ENCODE measurements at regions not wholly inside any gene's neighbourhood (a gene's known extent, or its start where the extent isn't known, plus 50 kb on each side); places are given as distances from the start of the nearest gene placed in this dataset.
"Not testable (repeated sequence)": the region's sequence is repeated elsewhere in the genome, so short reads cannot be mapped to it uniquely, and the experiment has no call there.

DNA sequence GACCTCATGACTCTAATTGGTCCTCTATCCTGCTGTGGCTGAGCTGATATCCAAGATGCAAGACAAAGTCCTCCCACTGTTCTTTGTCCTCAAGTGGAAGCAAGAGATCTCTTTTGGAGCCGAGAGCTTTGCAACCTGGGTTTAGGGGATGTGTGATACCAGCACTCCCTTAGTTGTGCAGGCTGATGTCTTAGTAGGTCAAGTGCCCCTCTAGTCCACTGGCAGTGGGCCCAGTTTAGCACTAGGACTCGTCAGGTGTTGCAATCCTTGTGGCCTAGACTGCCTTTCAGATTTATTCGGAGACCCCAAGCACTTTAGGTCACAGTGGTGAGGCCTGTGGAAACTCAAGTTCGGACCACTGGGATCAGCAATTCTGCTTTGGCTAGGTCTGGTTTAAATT, 64.0 kb downstream of the GPRASP3 start:
- Histone ChIP-seq H3K9me3 (ENCODE audit: control insufficient read depth, insufficient read depth, low read length) (no peaks in the 10 kb centered on the region), H3K27ac (ENCODE audit: low read length) (no peak overlapping the region), H3K4me3 (ENCODE audit: low read length) (no peak overlapping the region), H3K36me3 (ENCODE audit: control insufficient read depth, insufficient read depth, low read length) (no peaks in the 10 kb centered on the region), H3K27me3 (ENCODE audit: control insufficient read depth, insufficient read depth, low read length) (no peaks in the 10 kb centered on the region), H3K4me1 (ENCODE audit: control insufficient read depth, insufficient read depth, low read length) (no peaks in the 10 kb centered on the region; the same call in 1 of the 2 replicates)
- no peak for DNase-seq (ENCODE audit: low read depth, low spot score)
- no CpG with 5 or more reads among the region's 4 CpGs for WGBS (ENCODE audit: insufficient coverage, insufficient read length)

DNA sequence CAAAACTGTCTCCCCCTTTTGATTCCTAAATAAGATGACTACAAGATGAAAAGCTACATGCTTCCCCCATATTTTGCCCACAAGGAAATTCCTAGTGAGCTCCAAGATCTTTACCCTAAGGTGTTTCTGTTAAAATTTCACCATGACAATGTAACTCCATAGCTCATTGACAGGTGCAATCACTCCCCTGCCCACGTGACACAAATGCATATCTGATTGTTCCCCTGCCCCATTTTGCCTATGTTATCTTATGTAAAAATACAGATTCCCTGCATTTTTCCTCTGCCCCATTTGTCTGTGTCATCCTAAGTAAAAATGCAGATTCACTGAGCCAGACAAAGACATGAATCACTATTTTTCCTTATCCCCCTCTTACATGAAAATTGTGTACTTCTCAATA, 66.7 kb downstream of the GPRASP3 start:
- H3K9me3 ChIP-seq (ENCODE audit: control insufficient read depth, insufficient read depth, low read length): no peaks in the 10 kb centered on the region; the same call in 1 of the 2 replicates
- H3K36me3 ChIP-seq (ENCODE audit: control insufficient read depth, insufficient read depth, low read length): no peaks in the 10 kb centered on the region
- WGBS (ENCODE audit: insufficient coverage, insufficient read length): no CpG with 5 or more reads among the region's 1 CpG
- DNase-seq (ENCODE audit: low read depth, low spot score): no peak
- H3K4me3 ChIP-seq (ENCODE audit: low read length): no peak overlapping the region
- H3K27ac ChIP-seq (ENCODE audit: low read length): no peak overlapping the region
- no peaks in the 10 kb centered on the region; the same call in 1 of the 2 replicates for H3K4me1 ChIP-seq (ENCODE audit: control insufficient read depth, insufficient read depth, low read length)
- H3K27me3 ChIP-seq (ENCODE audit: control insufficient read depth, insufficient read depth, low read length): no peaks in the 10 kb centered on the region

DNA sequence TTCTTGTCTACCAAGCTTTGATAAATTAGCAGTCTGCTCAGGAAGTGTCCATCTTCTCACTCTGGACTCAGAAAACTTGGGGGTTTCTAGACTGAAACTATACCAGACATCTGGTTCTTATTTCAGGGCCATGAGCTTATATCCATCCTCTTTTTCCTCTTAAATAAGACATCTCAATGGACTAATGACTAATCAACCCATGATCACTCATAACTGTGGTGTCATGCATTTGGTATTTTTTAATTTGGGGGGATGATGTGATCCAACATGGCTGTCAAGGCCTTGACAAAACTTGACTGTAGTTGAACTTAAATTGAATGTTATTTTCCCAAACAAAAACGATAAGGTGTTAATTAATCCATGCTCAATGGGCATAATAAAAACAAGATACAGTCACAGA, 87.8 kb downstream of the GPRASP3 start:
- Histone ChIP-seq H3K4me3 (ENCODE audit: low read length) (no peak overlapping the region), H3K9me3 (ENCODE audit: control insufficient read depth, insufficient read depth, low read length) (no peaks in the 10 kb centered on the region), H3K27ac (ENCODE audit: low read length) (no peak overlapping the region), H3K4me1 (ENCODE audit: control insufficient read depth, insufficient read depth, low read length) (no peaks in the 10 kb centered on the region), H3K27me3 (ENCODE audit: control insufficient read depth, insufficient read depth, low read length) (no peaks in the 10 kb centered on the region), H3K36me3 (ENCODE audit: control insufficient read depth, insufficient read depth, low read length) (no peaks in the 10 kb centered on the region)
- WGBS (ENCODE audit: insufficient coverage, insufficient read length): no CpG with 5 or more reads among the region's 1 CpG
- no peak for DNase-seq (ENCODE audit: low read depth, low spot score)

DNA sequence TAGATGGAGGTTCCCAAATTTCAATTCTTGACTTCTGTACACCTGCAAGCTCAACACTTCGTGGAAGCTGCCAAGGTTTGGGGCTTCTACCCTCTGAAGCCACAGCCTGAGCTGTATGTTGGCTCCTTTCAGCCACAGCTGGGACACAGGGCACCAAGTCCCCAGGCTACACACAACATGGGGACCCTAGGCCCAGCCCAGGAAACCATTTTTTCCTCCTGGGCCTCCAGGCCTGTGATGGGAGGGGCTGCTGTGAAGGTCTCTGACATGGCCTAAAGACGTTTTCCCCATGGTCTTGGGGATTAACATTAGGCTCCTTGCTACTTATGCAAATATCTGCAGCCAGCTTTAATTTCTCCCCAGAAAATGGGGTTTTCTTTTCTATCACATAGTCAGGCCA, 97.7 kb downstream of the GPRASP3 start:
- not testable (repeated sequence) for H3K9me3 ChIP-seq (ENCODE audit: control insufficient read depth, insufficient read depth, low read length); H3K36me3 ChIP-seq (ENCODE audit: control insufficient read depth, insufficient read depth, low read length); H3K4me1 ChIP-seq (ENCODE audit: control insufficient read depth, insufficient read depth, low read length); H3K4me3 ChIP-seq (ENCODE audit: low read length); DNase-seq (ENCODE audit: low read depth, low spot score); H3K27ac ChIP-seq (ENCODE audit: low read length); H3K27me3 ChIP-seq (ENCODE audit: control insufficient read depth, insufficient read depth, low read length)
- WGBS (ENCODE audit: insufficient coverage, insufficient read length): no CpG with 5 or more reads among the region's 2 CpGs

DNA sequence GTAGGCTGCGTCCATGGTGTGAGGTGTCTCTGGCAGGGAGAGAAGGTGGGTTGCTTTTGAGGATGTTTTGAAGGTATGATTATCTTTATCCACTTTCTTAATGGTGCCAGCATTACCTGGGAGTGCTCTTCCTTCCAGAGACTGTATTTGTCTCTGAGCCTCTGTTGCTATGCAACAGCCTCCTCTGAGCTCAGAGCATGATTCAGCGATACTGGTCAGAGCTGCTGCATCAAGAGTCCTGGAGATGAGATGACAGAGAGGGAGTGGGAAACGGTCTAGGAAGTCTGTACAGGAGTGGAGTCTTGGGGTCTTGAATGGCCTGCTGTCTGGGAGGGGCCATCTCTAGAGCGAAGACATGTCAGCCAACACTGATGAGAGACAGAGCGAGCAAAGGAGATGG, 104.4 kb upstream of the RAB40AL start:
- no peaks in the 10 kb centered on the region for H3K9me3 ChIP-seq (ENCODE audit: control insufficient read depth, insufficient read depth, low read length)
- WGBS (ENCODE audit: insufficient coverage, insufficient read length): no CpG with 5 or more reads among the region's 5 CpGs
- DNase-seq (ENCODE audit: low read depth, low spot score): no peak
- no peaks in the 10 kb centered on the region for H3K36me3 ChIP-seq (ENCODE audit: control insufficient read depth, insufficient read depth, low read length)
- no peaks in the 10 kb centered on the region for H3K27me3 ChIP-seq (ENCODE audit: control insufficient read depth, insufficient read depth, low read length)
- H3K4me3 ChIP-seq (ENCODE audit: low read length): no peak overlapping the region
- no peak overlapping the region for H3K27ac ChIP-seq (ENCODE audit: low read length)
- no peaks in the 10 kb centered on the region for H3K4me1 ChIP-seq (ENCODE audit: control insufficient read depth, insufficient read depth, low read length)

DNA sequence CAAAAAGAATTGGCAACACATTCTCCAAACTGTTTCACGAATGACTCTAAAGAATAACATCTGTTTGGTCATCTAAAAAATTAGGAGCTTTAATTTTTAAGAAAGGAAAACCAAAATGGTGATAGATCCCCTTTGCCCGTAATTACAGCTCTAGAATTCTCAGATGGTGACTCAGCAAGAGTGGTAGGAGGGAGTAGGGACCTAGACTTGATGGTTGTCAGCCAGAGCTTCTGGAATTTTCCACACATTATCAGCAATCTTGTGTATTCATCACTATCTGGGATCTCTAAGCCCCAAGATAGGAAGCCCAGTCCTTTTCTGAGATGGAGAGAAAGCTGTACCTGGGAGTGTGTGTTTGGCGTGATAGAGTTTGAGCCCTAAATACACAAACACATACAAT, 103.9 kb upstream of the RAB40AL start:
- DNase-seq (ENCODE audit: low read depth, low spot score): no peak
- WGBS (ENCODE audit: insufficient coverage, insufficient read length): no CpG with 5 or more reads among the region's 3 CpGs

DNA sequence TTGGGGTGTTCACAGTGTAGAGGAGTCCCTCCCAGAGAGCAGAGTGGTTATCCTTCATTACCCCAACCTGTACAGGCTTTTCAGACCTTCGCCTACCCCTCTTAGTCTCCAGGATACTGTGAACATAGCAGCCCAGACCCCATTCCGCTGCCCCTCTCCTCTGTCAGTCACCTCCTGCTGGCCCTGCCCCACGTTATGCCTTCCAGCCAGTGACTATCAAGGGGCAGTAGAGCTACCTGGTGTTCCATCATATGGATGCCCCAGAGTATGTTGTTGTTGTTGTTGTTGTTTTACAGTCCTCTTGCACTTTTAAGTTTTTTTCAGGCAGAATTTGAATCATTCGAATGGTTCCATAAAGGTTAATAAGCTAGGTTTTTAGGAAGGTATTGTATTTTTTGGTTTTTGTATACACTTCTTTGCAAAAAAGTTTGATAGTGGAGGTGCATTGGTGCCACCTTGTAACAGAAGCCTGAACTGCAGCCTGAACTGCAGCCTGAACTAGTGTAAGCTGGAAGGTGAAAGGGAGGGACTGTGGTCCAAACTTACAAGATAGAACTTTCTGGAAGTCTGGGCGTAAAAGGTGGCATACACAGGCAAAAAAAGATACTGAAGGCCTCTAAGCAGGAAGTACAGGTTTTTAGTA, 101.4 kb upstream of the RAB40AL start:
- no peaks in the 10 kb centered on the region for H3K27me3 ChIP-seq (ENCODE audit: control insufficient read depth, insufficient read depth, low read length)
- no CpG with 5 or more reads among the region's 5 CpGs for WGBS (ENCODE audit: insufficient coverage, insufficient read length)
- no peak overlapping the region for H3K27ac ChIP-seq (ENCODE audit: low read length)
- no peaks in the 10 kb centered on the region for H3K9me3 ChIP-seq (ENCODE audit: control insufficient read depth, insufficient read depth, low read length)
- DNase-seq (ENCODE audit: low read depth, low spot score): peak; percentile 5
- no peak overlapping the region for H3K4me3 ChIP-seq (ENCODE audit: low read length)
- no peaks in the 10 kb centered on the region for H3K4me1 ChIP-seq (ENCODE audit: control insufficient read depth, insufficient read depth, low read length)
- no peaks in the 10 kb centered on the region for H3K36me3 ChIP-seq (ENCODE audit: control insufficient read depth, insufficient read depth, low read length)

More for the DNA sequence above, 103.9 kb upstream of the RAB40AL start:
- no peaks in the 10 kb centered on the region for H3K36me3 ChIP-seq (ENCODE audit: control insufficient read depth, insufficient read depth, low read length)
- no peak overlapping the region for H3K4me3 ChIP-seq (ENCODE audit: low read length)
- H3K9me3 ChIP-seq (ENCODE audit: control insufficient read depth, insufficient read depth, low read length): no peaks in the 10 kb centered on the region
- no peak overlapping the region for H3K27ac ChIP-seq (ENCODE audit: low read length)
- H3K4me1 ChIP-seq (ENCODE audit: control insufficient read depth, insufficient read depth, low read length): no peaks in the 10 kb centered on the region
- H3K27me3 ChIP-seq (ENCODE audit: control insufficient read depth, insufficient read depth, low read length): no peaks in the 10 kb centered on the region

DNA sequence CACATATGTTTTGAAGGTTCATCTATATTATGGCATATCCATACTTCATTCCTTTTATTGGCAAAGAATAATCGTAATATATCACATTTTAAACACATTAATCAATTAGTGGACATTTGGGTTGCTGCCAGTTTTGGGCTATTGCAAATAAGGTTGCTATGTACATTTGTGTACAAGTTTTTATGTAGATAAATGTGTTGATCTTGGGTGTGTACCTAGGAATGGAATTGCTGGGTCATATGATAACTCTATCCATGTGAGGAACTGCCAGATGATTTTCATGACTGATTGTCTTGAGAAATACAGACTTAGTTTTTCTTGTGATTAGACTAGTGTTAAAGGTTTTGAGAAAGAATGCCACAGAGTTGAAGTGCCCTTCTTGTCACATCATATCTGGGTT, 99.2 kb upstream of the RAB40AL start:
- WGBS (ENCODE audit: insufficient coverage, insufficient read length): no CpG with 5 or more reads among the region's 1 CpG
- Histone ChIP-seq H3K4me3 (ENCODE audit: low read length) (no peak overlapping the region), H3K27ac (ENCODE audit: low read length) (no peak overlapping the region), H3K27me3 (ENCODE audit: control insufficient read depth, insufficient read depth, low read length) (no peaks in the 10 kb centered on the region), H3K36me3 (ENCODE audit: control insufficient read depth, insufficient read depth, low read length) (no peaks in the 10 kb centered on the region), H3K4me1 (ENCODE audit: control insufficient read depth, insufficient read depth, low read length) (no peaks in the 10 kb centered on the region), H3K9me3 (ENCODE audit: control insufficient read depth, insufficient read depth, low read length) (no peaks in the 10 kb centered on the region)
- DNase-seq (ENCODE audit: low read depth, low spot score): no peak

DNA sequence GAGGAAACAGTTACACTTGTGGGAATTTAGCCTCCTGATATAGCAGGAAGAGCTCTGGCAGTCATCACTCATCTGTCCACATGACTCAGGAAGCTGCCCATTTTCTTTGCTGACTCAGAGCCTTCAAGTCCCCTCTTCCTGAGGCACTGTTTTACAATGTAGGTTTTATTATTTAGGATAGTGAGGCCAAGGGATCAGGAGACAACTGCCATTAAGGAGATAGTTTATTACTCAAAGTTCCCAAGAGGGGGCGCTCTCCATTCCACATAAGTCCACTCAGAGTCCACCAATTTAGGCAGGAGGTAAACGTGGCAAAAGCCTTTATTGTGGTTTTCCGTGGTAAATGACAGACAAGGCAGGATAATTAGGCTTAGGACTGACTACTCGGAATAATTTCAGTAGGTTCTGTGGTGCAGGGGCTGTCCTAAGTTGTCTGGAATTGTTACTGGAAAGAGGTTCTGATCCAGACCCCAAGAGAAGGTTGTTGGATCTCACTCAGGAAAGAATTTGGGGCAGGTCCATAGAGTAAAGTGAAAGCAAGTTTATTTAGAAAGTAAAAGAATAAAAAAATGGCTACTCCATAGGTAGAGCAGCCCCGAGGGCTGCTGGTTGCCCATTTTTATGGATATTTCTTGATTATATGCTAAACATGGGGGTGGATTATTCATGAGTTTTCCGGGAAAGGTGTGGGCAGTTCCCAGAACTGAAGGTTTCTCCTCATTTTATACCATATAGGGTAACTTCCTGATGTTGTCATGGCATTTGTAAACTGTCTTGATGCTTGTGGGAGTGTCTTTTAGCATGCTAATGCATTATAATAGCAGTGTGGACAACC, 96.0 kb upstream of the RAB40AL start:
- H3K4me3 ChIP-seq (ENCODE audit: low read length): no peak overlapping the region
- no peaks in the 10 kb centered on the region for H3K27me3 ChIP-seq (ENCODE audit: control insufficient read depth, insufficient read depth, low read length)
- H3K27ac ChIP-seq (ENCODE audit: low read length): no peak overlapping the region
- H3K36me3 ChIP-seq (ENCODE audit: control insufficient read depth, insufficient read depth, low read length): no peaks in the 10 kb centered on the region
- WGBS (ENCODE audit: insufficient coverage, insufficient read length): no CpG with 5 or more reads among the region's 6 CpGs
- no peak for DNase-seq (ENCODE audit: low read depth, low spot score)
- no peaks in the 10 kb centered on the region for H3K4me1 ChIP-seq (ENCODE audit: control insufficient read depth, insufficient read depth, low read length)
- no peaks in the 10 kb centered on the region for H3K9me3 ChIP-seq (ENCODE audit: control insufficient read depth, insufficient read depth, low read length)

DNA sequence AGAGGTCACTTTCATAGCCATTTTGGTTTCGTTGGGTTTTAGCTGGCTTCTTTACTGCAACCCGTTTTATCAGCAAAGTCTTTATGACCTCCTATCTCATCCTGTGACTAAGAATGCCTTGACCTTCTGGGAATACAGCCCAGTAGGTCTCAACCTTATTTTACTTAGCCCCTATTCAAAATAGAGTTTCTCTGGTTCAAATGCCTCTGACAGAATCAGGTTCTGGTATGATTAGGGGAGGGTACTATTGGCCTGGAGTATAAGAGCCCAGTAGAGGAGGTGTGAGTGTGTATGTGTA, 95.4 kb upstream of the RAB40AL start:
- Histone ChIP-seq H3K4me3 (ENCODE audit: low read length) (no peak overlapping the region), H3K4me1 (ENCODE audit: control insufficient read depth, insufficient read depth, low read length) (no peaks in the 10 kb centered on the region), H3K27ac (ENCODE audit: low read length) (no peak overlapping the region), H3K27me3 (ENCODE audit: control insufficient read depth, insufficient read depth, low read length) (no peaks in the 10 kb centered on the region), H3K36me3 (ENCODE audit: control insufficient read depth, insufficient read depth, low read length) (no peaks in the 10 kb centered on the region), H3K9me3 (ENCODE audit: control insufficient read depth, insufficient read depth, low read length) (no peaks in the 10 kb centered on the region)
- no peak for DNase-seq (ENCODE audit: low read depth, low spot score)
- WGBS (ENCODE audit: insufficient coverage, insufficient read length): no CpG with 5 or more reads among the region's 2 CpGs

DNA sequence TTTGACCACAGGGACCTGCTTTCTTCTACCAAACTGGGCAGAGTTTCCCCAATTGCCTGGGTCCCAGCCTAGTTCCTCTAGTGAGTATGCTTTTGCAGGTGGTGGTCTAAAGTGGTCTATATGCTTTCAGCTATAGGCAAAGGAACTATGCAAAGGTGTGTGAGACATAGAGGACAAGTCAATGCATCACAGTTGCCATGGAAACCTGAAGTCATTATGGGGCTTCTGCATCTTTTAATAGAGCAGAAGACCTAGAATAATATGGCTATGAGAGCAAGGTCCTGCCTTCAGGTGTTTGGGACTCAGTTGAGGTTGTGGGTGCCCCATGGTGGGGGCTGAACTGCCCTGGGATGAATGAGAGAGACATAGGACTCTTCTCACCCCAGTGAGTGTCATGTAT, 92.1 kb upstream of the RAB40AL start:
- H3K4me3 ChIP-seq (ENCODE audit: low read length): no peak overlapping the region
- no peaks in the 10 kb centered on the region for H3K4me1 ChIP-seq (ENCODE audit: control insufficient read depth, insufficient read depth, low read length)
- H3K27me3 ChIP-seq (ENCODE audit: control insufficient read depth, insufficient read depth, low read length): no peaks in the 10 kb centered on the region
- H3K9me3 ChIP-seq (ENCODE audit: control insufficient read depth, insufficient read depth, low read length): no peaks in the 10 kb centered on the region
- no peak for DNase-seq (ENCODE audit: low read depth, low spot score)
- no peaks in the 10 kb centered on the region for H3K36me3 ChIP-seq (ENCODE audit: control insufficient read depth, insufficient read depth, low read length)
- H3K27ac ChIP-seq (ENCODE audit: low read length): no peak overlapping the region

Measured in iPS DF 6.9 (cell line).